ENCODE measurements at regions not wholly inside any gene's neighbourhood (a gene's known extent, or its start where the extent isn't known, plus 50 kb on each side); places are given as distances from the start of the nearest gene placed in this dataset.

- Histone ChIP-seq H3K4me1 (no peaks in the 10 kb centered on the region), H3K4me3 (no peak overlapping the region), H3K4me2 (no peak overlapping the region), H3K9me3 (peaks cover 4% of the 10 kb centered on the region; the same call in 1 of the 3 replicates), H3K27ac (no peak overlapping the region)
- WGBS (ENCODE audit: missing lambda C conversion rate): 23% methylated on average over 8 of the region's 8 CpGs
- ATAC-seq: no peak
- ChIA-PET CTCF (no interaction called here), POLR2A (no interaction called here)
- TF ChIP-seq USF2 (IDR thresholded peaks at IDR 0.05): no peak
- TF ChIP-seq CEBPB (IDR thresholded peaks at IDR 0.05): no peak
- no peak for TF ChIP-seq HEYL (CRISPR knock-in tag; IDR thresholded peaks at IDR 0.05)
- TF ChIP-seq REST (IDR thresholded peaks at IDR 0.05): no peak
- TF ChIP-seq GATA3 (IDR thresholded peaks at IDR 0.05; ENCODE audit: borderline replicate concordance): no peak
- TF ChIP-seq TFCP2L1 (CRISPR knock-in tag; IDR thresholded peaks at IDR 0.05): no peak
- TF ChIP-seq HOXA7 (CRISPR knock-in tag; IDR thresholded peaks at IDR 0.05): no peak
- no peak for TF ChIP-seq CBX2 (IDR thresholded peaks at IDR 0.05; ENCODE audit: borderline replicate concordance, low read depth)
- DNase-seq (ENCODE audit: low read depth in 1 of 2, low spot score in 1 of 2): no peak
- no peak for FAIRE-seq
These were observed 82.9 kb upstream of the FOXF1 start for GRCh38 chr16:86427433-86427851.

- peak in 1 of 2 experiments; percentile 10 for DNase-seq (ENCODE audit: low read depth in 1 of 2, low spot score in 1 of 2)
- POLR2A ChIA-PET: no interaction called here
- ATAC-seq: no peak
- FAIRE-seq: no peak
- no peak overlapping the region for H3K4me2 ChIP-seq
- 34% methylated on average over 9 of the region's 12 CpGs for WGBS (ENCODE audit: missing lambda C conversion rate)
- H3K27ac ChIP-seq: no peak overlapping the region
- TF ChIP-seq NFE2L2 (conservative IDR thresholded peaks at IDR 0.05; ENCODE audit: low read length): no peak
- TF ChIP-seq CEBPB (IDR thresholded peaks at IDR 0.05): no peak
- no peak for TF ChIP-seq EHMT2 (IDR thresholded peaks at IDR 0.05; ENCODE audit: low read depth)
- TF ChIP-seq USF2 (IDR thresholded peaks at IDR 0.05): peak; percentile 69
- TF ChIP-seq MAFK (IDR thresholded peaks at IDR 0.05; ENCODE audit: partially characterized antibody): no peak
- TF ChIP-seq MAX (IDR thresholded peaks at IDR 0.05): no peak
- no peaks in the 10 kb centered on the region for H3K4me1 ChIP-seq
- H3K9me3 ChIP-seq: no peaks in the 10 kb centered on the region
- CTCF ChIA-PET: interaction anchor here (1.0 to 1.2 kb wide), 2 partner anchors 13 to 89 kb away, joined by 3 to 4 read pairs; no protein-coding TSS in a partner anchor
- no peak overlapping the region for H3K4me3 ChIP-seq
These were observed 81.4 kb upstream of the FOXF1 start for GRCh38 chr16:86428729-86429517.

GRCh38 chr16:86429663-86430062 lies 80.7 kb upstream of the FOXF1 start:
- no peak overlapping the region for H3K4me3 ChIP-seq
- H3K4me2 ChIP-seq: no peak overlapping the region
- WGBS (ENCODE audit: missing lambda C conversion rate): 46% methylated on average over 13 of the region's 13 CpGs
- FAIRE-seq: no peak
- no peak for ATAC-seq
- no peaks in the 10 kb centered on the region for H3K4me1 ChIP-seq
- POLR2A ChIA-PET: no interaction called here
- CTCF ChIA-PET: interaction anchor here (0.6 to 1.2 kb wide), 2 partner anchors 89 kb away, joined by 3 to 4 read pairs; no protein-coding TSS in a partner anchor
- DNase-seq (ENCODE audit: low read depth in 1 of 2, low spot score in 1 of 2): no peak
- no peaks in the 10 kb centered on the region for H3K9me3 ChIP-seq
- no peak overlapping the region for H3K27ac ChIP-seq
- no peak for TF ChIP-seq MAZ (IDR thresholded peaks at IDR 0.05; ENCODE audit: borderline replicate concordance, low read depth, low read length)

All from A549 (cell line).